ENCODE measurements at regions not wholly inside any gene's neighbourhood (a gene's known extent, or its start where the extent isn't known, plus 50 kb on each side); places are given as distances from the start of the nearest gene placed in this dataset.

DNA sequence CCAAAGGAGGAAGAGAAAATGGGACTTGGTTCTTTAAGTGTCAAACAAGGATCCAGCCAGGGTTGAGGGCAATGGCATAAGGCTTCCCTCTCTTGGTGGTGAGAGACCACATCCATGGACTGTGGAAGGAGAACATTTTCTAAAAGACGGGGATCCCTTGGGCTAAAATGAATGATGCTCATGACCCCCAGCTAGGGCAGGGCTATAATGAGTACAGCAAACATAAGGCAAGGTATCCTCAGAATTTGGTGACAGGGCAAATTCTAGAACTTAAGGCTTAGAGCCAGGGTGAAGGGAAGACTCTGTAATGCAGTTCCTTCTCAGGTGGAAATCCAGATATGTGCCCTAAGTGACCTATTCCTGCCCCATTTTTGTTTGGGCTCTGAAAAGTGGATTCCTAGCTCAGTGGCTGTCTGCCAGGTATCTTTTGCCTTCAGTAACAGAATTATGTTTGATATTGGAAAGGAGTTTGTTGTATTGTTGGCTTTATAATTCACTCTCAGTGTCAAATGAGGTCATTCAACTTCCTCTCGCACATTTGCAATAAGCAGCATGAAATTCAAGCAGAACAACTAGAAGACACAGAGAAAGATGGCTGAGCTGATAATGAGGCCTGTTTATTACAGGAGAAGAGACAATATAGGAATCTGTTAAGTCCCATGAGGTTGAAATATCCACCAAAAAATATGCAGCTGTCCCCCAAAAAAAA, 76.8 kb downstream of the DAD1 start:
- TF ChIP-seq, protein P1, sequence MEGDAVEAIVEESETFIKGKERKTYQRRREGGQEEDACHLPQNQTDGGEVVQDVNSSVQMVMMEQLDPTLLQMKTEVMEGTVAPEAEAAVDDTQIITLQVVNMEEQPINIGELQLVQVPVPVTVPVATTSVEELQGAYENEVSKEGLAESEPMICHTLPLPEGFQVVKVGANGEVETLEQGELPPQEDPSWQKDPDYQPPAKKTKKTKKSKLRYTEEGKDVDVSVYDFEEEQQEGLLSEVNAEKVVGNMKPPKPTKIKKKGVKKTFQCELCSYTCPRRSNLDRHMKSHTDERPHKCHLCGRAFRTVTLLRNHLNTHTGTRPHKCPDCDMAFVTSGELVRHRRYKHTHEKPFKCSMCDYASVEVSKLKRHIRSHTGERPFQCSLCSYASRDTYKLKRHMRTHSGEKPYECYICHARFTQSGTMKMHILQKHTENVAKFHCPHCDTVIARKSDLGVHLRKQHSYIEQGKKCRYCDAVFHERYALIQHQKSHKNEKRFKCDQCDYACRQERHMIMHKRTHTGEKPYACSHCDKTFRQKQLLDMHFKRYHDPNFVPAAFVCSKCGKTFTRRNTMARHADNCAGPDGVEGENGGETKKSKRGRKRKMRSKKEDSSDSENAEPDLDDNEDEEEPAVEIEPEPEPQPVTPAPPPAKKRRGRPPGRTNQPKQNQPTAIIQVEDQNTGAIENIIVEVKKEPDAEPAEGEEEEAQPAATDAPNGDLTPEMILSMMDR (IDR thresholded peaks at IDR 0.05) = no peak
- no peak for TF ChIP-seq POLR2A (IDR thresholded peaks at IDR 0.05)

Data from adrenal gland (tissue), 5 donors.